CD14-positive monocyte (primary cell): ENCODE measurements at regions not wholly inside any gene's neighbourhood (a gene's known extent, or its start where the extent isn't known, plus 50 kb on each side); places are given as distances from the start of the nearest gene placed in this dataset.

Experiments used
- DNase-seq, 3 donors: peaks; one replicate each; pipeline ENCODE4 v3.0.0-alpha.2; 2011 to 2022
- H2AFZ ChIP-seq: 2 replicates; pipeline ENCODE4 v1.6.0; 2012; ENCODE audit warnings: mild to moderate bottlenecking, low read depth, low read length, inconsistent platforms; ENCODE audit not compliant: insufficient read depth, poor library complexity, severe bottlenecking
- H3K27ac ChIP-seq, 2 donors: 1 replicate in 1 of 2; 2 replicates in 1 of 2; pipeline ENCODE4 v1.5.1; 2012 to 2013; ENCODE audit warnings: low read length in 2 of 2, control low read depth in 1 of 2, inconsistent platforms in 1 of 2, low read depth in 1 of 2, mild to moderate bottlenecking in 1 of 2
- H3K27me3 ChIP-seq, 2 donors: one replicate each; pipeline versions ENCODE4 v1.6.0 to v1.6.1; 2011 to 2013; ENCODE audit warnings: low read length in 2 of 2; ENCODE audit not compliant: control insufficient read depth in 2 of 2, insufficient read depth in 2 of 2
- H3K36me3 ChIP-seq, 2 donors: replicated peaks in 1 of 2; 1 replicate in 1 of 2; 2 replicates in 1 of 2; pipeline versions ENCODE4 v1.5.1 to v1.6.1; 2012 to 2013; ENCODE audit warnings: low read length in 2 of 2, control low read depth in 1 of 2, inconsistent platforms in 1 of 2, mild to moderate bottlenecking in 1 of 2; ENCODE audit not compliant: insufficient read depth in 2 of 2, control insufficient read depth in 1 of 2
- H3K4me1 ChIP-seq, 2 donors: 1 replicate in 1 of 2; 2 replicates in 1 of 2; pipeline versions ENCODE4 v1.5.1 to v1.6.1; 2012 to 2013; ENCODE audit warnings: low read length in 2 of 2, control low read depth in 1 of 2, inconsistent platforms in 1 of 2, mild to moderate bottlenecking in 1 of 2, moderate library complexity in 1 of 2; ENCODE audit not compliant: insufficient read depth in 2 of 2, control insufficient read depth in 1 of 2
- H3K4me2 ChIP-seq: replicated peaks from 2 replicates; pipeline ENCODE3; 2012; ENCODE audit warnings: low read length, moderate library complexity, mild to moderate bottlenecking; ENCODE audit not compliant: poor library complexity, severe bottlenecking; ENCODE audit errors: extremely low read depth
- H3K4me3 ChIP-seq, 3 experiments: fragments of 200-600 bp in 1 of 3; sonication (generic) in 1 of 3; replicated peaks in 1 of 3; 1 replicate in 2 of 3; 2 replicates in 1 of 3; pipeline ENCODE4 v1.5.1; 2011 to 2013; ENCODE audit warnings: low read length in 3 of 3, mild to moderate bottlenecking in 3 of 3, control low read depth in 2 of 3, low read depth in 2 of 3, inconsistent platforms in 1 of 3, moderate library complexity in 1 of 3
- H3K79me2 ChIP-seq: 2 replicates; pipeline ENCODE4 v1.6.0; 2012; ENCODE audit warnings: mild to moderate bottlenecking, control low read depth, inconsistent platforms, low read length, moderate library complexity; ENCODE audit not compliant: insufficient read depth
- H3K9ac ChIP-seq: 2 replicates; pipeline ENCODE4 v1.6.0; 2017; ENCODE audit warnings: low read length, mild to moderate bottlenecking; ENCODE audit not compliant: insufficient read depth, poor library complexity, severe bottlenecking
- H3K9me3 ChIP-seq, 2 donors: replicated peaks in 1 of 2; 1 replicate in 1 of 2; 2 replicates in 1 of 2; pipeline versions ENCODE4 v1.5.1 to v1.6.1; 2012 to 2013; ENCODE audit warnings: low read length in 2 of 2, control low read depth in 1 of 2; ENCODE audit not compliant: control insufficient read depth in 1 of 2, insufficient read depth in 1 of 2
- H4K20me1 ChIP-seq: 2 replicates; pipeline ENCODE4 v1.6.0; 2012; ENCODE audit warnings: mild to moderate bottlenecking, low read length, control low read depth, moderate library complexity; ENCODE audit not compliant: insufficient read depth
- H3K27ac Mint-ChIP-seq, 7 donors: one replicate each; pipeline ENCODE4 v1.8.0; 2020; ENCODE audit warnings: mild to moderate bottlenecking in 7 of 7, mixed read lengths in 7 of 7, moderate library complexity in 6 of 7, inconsistent platforms in 2 of 7
- H3K27me3 Mint-ChIP-seq, 3 donors: one replicate each; pipeline ENCODE4 v1.8.0; 2021 to 2022; ENCODE audit warnings: low read depth in 3 of 3, mild to moderate bottlenecking in 3 of 3, mixed read lengths in 3 of 3, moderate library complexity in 3 of 3, inconsistent platforms in 1 of 3
- H3K36me3 Mint-ChIP-seq, 2 donors: one replicate each; pipeline ENCODE4 v1.8.0; 2020; ENCODE audit warnings: mixed read lengths in 2 of 2, inconsistent platforms in 1 of 2, mild to moderate bottlenecking in 1 of 2
- H3K4me1 Mint-ChIP-seq: one replicate; pipeline ENCODE4 v1.8.0; 2020; ENCODE audit warnings: mild to moderate bottlenecking, mixed read lengths
- H3K4me3 Mint-ChIP-seq, 2 donors: one replicate each; pipeline ENCODE4 v1.8.0; 2020; ENCODE audit warnings: mild to moderate bottlenecking in 2 of 2, mixed read lengths in 2 of 2, moderate library complexity in 1 of 2
- H3K9me3 Mint-ChIP-seq, 7 donors: one replicate each; pipeline ENCODE4 v1.8.0; 2020 to 2022; ENCODE audit warnings: mixed read lengths in 7 of 7, mild to moderate bottlenecking in 6 of 7, moderate library complexity in 6 of 7, inconsistent platforms in 2 of 7
- CTCF ChIP-seq: fragments of 200-600 bp; IDR thresholded peaks from one replicate; pipeline ENCODE4 v1.8.0; 2022; ENCODE audit warnings: antibody characterized with exemption, mild to moderate bottlenecking
- WGBS: methylation state at CpG from one replicate; pipeline ENCODE4 v1.1.5; 2013; ENCODE audit warnings: missing lambda C conversion rate; ENCODE audit not compliant: insufficient coverage; 5-methylcytosine and 5-hydroxymethylcytosine counted together
- intact Hi-C, 2 donors: fragments of 100-400 bp; cut with micrococcal nuclease; formaldehyde crosslinking; loops; one replicate each; pipeline versions ENCODE4 v1.15.0 to v1.15.1; 2023

- Histone ChIP-seq H4K20me1 (no peaks in the 10 kb centered on the region), H3K27me3 (no peaks in the 10 kb centered on the region), H3K4me2 (no peak overlapping the region), H3K4me3 (no peak overlapping the region), H2AFZ (no peak overlapping the region), H3K36me3 (no peaks in the 10 kb centered on the region), H3K9ac (no peak overlapping the region), H3K4me1 (no peaks in the 10 kb centered on the region), H3K79me2 (no peaks in the 10 kb centered on the region), H3K9me3 (no peaks in the 10 kb centered on the region), H3K27ac (no peak overlapping the region)
- Mint-ChIP-seq H3K4me3 (no peak overlapping the region), H3K27me3 (no peaks in the 10 kb centered on the region), H3K36me3 (no peaks in the 10 kb centered on the region), H3K27ac (no peak overlapping the region), H3K4me1 (no peaks in the 10 kb centered on the region), H3K9me3 (peaks cover 0 to 2% (median 1%) of the 10 kb centered on the region in 7 donors)
- WGBS, result 100% methylated on average over 2 of the region's 3 CpGs
- no peak for TF ChIP-seq CTCF
- intact Hi-C loops, result no loop called here
- DNase-seq, result no peak
These were observed 695.8 kb downstream of the TOX3 start for GRCh38 chr16:51851111-51851510.

GRCh38 chr16:51849715-51850114 is 697.2 kb downstream of the TOX3 start:
- Histone ChIP-seq H3K4me1 (no peaks in the 10 kb centered on the region), H3K9ac (no peak overlapping the region), H3K4me3 (no peak overlapping the region), H3K27ac (no peak overlapping the region), H3K27me3 (no peaks in the 10 kb centered on the region), H3K9me3 (no peaks in the 10 kb centered on the region), H3K79me2 (no peaks in the 10 kb centered on the region), H2AFZ (no peak overlapping the region), H4K20me1 (no peaks in the 10 kb centered on the region), H3K4me2 (no peak overlapping the region), H3K36me3 (no peaks in the 10 kb centered on the region)
- Mint-ChIP-seq H3K27me3 (no peaks in the 10 kb centered on the region), H3K4me3 (no peak overlapping the region), H3K9me3 (peaks cover 0 to 2% (median 1%) of the 10 kb centered on the region in 7 donors), H3K4me1 (no peaks in the 10 kb centered on the region), H3K36me3 (no peaks in the 10 kb centered on the region), H3K27ac (no peak overlapping the region)
- no peak for DNase-seq
- WGBS, result no CpG with 5 or more reads among the region's 1 CpG
- intact Hi-C loops, result no loop called here
- TF ChIP-seq CTCF, result no peak
